HG03457 (cell line): ENCODE measurements at regions not wholly inside any gene's neighbourhood (a gene's known extent, or its start where the extent isn't known, plus 50 kb on each side); places are given as distances from the start of the nearest gene placed in this dataset.
"Not testable (repeated sequence)": the region's sequence is repeated elsewhere in the genome, so short reads cannot be mapped to it uniquely, and the experiment has no call there.

Source experiments
- ATAC-seq: cut with Tn5 transposase; IDR thresholded peaks from one replicate; pipeline ENCODE4 v1.9.1; 2021; ENCODE audit warnings: moderate number of reproducible peaks; ENCODE audit not compliant: unreplicated experiment

DNA sequence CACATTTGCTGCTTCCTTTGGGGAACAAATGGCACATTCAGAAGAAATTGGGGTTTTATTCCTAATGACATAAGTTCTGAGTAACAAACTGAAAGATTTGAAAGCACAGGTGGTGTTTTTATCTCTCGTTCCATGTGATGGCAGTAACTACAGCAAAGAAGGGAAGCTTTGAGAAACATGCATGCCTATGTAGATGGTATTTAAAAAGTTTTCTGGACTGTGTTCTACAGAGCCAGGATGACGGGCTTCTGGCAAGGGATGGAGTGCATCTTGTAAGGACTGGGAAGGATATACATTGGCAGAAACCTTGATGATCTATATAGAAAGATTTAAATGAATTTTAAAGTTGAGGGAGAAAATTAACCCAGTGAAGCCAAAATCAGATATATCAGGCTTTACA lies 362.2 kb upstream of the ROPN1 start:
- no peak for ATAC-seq

DNA sequence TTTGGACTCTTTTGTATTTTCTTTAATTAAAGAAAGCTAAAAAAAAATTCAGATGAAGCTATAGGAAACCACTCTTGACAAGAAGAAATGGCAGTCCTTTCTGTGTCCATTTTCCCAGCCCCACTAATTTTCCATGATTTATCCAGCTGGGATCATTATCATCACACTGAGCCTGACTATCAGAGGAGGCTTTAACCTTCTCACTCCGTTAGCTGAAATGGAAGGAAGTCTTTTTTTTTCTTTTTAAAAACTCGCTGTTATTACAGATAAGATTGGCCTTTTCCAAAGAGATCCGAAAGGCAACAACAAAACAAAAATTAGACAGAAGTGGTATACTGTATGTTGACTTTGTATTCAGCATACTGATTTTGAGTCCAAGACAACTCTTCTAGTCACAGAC lies 366.2 kb upstream of the ROPN1 start:
- no peak for ATAC-seq

DNA sequence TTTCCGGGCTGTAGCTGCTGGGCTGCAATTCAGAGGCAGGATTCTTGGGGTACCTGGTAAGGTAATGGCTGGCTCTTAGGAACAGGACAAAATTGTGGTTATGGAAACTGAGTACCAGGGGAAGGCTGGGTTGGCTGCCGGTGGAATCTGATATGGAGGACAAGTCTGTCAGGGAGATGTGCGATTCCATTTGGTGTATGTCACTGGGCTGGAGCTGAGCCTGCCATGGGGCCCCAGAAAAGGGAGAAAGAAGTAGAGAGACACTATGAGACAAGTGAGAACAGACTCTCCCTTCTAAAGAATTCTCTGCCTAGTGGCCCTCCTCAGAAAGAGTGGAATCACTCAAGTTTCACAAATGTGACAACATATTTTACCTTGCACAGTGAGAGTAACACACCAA lies 368.2 kb upstream of the ROPN1 start:
- ATAC-seq, result no peak

DNA sequence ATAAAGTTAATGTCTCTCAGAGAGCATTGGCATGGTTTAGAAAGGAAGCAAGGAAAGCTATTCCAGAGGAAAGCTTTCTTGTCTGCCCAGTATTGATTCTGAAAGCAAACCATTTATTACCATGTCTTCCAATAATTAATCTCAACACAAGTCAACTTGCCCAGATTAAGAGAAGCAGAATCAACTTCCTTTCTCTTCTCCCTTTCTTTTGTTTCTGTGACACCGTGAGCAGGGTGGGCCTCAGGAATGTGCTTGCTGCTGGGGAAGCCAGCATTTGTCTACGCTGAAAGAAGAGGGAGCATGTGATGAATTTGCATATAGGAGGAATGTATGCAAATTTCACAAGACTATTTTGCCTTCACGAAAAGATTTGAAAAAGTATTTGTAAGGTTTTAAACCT lies 368.6 kb upstream of the ROPN1 start:
- no peak for ATAC-seq

DNA sequence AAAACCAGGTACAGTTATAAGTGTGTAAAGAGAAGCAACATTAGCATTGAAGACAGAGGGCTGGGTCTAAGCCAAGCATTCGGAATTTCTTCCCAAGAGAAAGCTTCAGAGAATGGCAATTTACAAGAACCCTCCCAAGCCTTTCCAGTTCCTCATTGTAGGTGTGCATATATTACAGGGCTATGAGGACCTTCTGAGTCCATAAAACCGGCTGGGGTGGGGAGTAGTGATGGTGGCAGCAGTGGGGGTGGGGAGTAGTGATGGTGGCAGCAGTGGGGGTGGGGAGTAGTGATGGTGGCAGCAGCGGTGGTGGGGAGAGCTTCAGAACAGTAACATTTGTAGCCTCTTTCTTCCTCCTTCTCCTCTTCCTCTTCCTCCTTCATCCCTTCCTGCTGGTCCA lies 368.7 kb upstream of the UMPS start:
- ATAC-seq, result no peak

DNA sequence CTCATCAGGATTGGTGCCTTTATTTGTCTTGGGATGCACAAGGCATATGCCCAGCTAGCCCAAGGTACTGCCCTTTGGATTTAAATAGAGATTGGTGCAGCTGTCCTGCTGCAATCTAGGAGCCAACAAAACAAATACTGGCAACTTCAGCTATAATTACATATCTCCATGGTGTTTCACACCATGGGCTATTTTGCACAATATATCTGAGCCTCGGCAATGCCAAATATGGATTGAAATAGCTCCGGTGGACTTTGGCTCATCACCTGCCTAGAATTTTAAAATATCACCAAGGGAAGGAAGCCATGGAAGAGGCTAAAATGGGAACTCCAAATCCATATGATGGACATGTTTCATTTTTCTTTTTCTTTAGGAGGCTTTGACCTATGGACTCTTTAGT lies 367.8 kb upstream of the UMPS start:
- ATAC-seq, result no peak

DNA sequence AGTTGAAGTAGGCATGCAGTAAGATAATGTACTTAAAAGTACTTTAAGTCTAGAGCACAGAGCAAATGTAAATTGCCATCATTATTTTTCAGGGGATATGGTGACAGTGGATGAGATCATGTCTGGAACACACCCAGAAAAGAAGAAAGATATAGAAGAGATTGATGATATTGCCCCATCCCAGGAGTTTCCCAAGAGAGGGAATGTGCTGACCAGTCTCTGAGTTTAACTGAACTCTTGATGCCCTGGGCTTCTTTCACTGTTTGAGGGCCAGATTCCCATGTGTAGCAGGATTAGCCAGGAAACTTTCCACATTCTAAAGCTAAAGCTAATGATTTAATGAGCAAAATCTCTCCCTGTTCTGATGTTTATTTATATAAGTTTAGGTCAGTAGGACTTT lies 366.8 kb upstream of the UMPS start:
- no peak for ATAC-seq

DNA sequence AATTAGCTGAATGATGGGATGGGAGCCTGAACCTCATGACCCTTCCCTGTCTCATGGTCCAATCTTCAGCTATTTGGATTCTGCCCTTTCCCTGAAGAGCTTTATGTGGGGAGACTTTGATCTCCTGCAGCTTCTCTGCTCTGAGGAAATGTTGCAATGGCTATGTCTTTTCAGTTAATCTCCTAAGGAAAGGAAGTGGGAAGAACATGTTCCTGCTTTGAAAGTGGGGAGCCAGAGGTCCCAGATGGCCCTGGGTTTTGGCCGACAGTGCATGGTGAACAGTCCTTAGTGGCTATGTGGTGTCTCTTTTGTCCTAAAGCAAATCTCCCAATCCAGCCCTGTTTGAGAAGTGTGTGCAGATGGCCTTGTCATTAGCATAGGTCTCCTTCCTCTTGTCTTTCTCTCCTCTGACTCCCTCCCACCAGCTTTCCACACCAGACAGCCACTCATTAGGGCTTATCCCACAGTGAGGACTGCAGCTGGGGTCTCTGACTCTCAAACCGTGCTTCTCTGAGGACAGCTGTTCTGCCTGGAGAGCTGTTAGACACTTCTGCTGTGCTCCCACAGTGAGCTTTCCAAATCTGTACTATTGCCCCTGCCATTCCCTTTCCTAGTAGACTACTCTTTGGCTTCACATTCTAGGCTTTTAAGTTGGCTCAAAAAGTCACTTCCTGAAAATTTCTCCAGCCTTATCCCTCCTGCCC lies 365.8 kb upstream of the UMPS start:
- ATAC-seq, result no peak

DNA sequence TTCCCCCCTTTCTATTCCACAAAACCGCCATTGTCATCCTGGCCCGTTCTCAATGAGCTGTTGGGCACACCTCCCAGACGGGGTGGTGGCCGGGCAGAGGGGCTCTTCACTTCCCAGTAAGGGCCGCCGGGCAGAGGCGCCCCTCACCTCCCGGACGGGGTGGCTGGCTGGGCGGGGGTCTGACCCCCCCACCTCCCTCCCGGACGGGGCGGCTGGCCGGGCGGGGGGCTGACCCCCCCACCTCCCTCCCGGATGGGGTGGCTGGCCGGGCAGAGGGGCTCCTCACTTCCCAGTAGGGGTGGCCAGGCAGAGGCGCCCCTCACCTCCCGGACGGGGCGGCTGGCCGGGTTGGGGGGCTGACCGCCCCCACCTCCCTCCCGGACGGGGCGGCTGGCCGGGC lies 363.6 kb upstream of the UMPS start:
- not testable (repeated sequence) for ATAC-seq

DNA sequence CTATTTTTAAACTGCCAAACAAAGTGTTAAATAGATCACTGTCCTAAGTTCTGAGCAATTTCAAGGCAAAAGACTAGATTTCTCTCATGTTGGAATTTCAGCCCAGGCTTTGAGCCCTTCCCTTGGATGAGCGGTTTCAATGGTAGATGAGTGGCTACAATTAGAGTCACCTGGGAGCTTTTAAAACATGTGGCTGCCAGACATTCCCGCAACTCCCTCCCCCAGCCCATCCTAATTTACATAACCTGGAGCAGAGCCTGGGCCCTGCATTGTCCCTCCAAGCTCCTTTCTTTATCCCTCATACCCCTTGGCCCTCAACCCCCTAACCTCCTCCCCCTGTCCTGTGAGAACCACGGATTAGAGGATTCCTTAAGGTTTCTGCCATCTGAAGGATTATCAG lies 357.5 kb upstream of the UMPS start:
- no peak for ATAC-seq

DNA sequence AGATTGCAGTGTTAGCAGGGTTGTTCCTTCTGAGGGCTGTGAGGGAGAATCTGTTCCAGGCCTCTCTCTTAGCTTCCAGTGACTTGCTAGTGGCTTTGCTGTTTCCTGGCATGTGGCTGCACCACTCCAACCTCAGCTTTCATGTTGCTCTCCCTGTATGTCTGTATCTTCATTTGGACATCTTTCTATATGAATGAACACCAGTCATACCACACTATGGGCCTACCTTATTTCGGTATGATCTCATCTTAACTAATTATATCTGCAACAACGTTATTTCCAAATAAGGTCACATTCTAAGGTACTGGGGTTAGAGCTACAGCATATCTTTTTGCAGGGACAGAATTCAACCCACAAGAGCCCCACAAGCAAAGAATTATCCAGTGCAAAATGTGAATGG lies 356.7 kb upstream of the UMPS start:
- ATAC-seq, result no peak

DNA sequence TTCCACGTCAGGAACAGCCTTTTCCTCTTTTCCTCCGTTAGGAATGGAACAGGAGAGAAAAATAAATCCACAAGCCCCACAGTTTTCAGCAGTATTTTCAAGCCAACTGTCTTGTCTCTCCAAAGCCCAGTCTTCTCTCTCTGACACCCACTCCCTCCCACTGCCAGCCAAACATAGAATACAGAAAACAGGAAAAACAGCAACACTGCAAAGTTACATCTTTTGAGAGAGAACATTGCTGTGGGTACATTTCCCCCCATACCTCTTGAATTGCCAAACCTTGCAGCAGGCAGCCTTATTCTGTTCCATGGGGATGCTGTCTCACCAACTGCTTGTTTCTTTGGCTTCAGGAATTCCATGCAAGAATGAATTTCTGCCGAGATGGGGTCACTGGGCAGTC lies 355.7 kb upstream of the UMPS start:
- ATAC-seq, result no peak

DNA sequence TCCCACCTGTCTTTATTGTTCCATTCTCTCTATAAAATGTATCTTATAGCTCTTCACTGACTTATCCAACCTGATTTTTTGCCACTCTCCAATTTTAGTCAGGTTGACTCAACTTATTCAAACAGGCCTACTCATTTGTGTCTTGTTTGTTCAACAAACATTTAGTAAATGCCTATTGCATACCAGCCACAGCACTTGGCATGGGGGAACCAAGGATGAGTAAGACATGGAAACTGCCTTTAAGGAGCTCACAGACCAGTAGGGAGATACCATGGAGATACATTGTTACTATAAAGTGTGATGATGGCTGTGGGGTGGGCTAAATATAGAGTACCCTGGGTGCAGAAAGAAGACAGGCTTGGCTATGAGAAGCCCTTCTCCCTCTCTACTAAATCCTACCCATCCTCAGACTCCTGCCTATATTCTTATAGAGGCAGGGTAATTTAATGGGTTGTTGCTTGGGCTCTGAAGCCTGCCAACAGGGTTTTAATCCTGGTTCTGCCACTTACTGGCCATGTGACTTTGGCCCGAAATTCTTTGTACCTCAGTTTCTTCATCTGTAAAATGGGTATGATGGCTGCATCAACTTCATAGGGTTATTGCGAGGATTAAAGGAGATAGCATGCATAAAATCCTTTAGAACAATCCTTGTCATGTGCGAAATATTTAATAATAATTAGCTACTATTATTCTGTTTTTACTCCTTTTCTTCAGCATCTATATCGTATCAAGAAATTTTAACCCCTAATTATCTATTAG lies 348.5 kb upstream of the UMPS start:
- ATAC-seq, result no peak

DNA sequence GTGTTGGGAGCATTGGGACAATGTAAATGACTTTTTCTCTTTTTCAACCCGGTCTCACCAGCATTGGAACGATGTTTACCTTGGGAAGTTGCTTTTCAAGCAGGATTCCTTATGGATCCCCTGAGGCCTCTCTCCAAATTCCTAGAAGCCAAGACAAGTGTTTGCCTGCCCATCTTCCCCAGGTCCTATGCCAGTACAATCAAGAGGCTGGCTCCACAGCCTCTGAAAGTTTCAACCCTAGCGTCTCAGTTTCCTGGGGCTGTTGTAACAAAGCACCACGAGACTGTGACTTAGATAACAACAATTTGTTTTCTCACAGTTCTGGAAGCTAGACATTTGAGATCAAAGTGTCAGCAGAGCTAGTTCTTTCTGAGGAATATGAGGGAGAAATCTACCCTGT lies 347.2 kb upstream of the UMPS start:
- no peak for ATAC-seq

DNA sequence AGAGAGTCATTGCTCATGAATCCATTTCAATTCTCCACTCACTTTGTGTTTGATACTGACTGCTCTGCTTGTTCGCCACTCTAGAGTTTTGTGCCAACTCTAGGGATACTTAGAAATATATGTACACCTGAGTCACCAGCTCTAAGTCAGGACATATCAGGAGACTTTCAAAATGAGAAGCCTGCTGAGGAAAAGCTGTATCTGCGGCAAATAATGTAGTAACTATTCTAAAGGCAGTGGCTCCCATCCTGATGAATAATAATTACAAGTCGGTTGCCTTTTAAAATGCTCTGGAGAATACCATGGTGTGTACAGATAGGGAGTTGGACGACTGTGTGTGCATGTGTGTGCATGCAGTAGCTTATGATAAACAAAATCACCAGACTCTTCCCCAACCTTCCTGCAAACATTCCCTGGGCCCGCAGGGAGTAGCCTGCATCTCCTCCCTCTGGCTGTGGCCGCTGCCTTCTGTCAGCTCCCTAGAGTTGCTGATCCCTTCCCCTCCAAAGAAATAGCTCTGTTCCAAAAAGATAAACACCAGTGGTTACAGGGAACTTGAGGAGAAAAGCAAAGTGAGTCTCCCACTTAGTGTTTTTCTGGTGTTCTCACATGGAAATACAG lies 346.3 kb upstream of the UMPS start:
- ATAC-seq, result no peak

DNA sequence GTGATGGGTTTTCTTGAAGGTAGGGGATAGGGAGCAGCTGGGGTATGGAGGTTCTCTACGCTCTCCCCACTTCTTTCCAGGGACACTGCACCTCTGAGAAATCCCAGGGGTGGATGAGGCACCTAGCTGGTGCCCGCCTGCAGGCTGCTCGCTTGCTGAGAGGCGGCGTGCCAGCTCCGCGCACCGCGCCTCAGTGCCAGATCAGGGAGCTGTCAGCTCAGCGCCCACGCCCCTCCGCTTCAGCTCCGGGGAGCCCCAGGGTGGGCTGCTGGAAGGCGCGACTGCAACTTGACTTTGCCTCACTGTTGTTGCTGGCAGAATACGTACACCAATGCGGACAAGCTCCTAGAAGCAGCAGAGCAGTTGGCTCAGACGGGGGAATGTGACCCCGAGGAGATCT lies 345.7 kb upstream of the UMPS start:
- ATAC-seq, result no peak

DNA sequence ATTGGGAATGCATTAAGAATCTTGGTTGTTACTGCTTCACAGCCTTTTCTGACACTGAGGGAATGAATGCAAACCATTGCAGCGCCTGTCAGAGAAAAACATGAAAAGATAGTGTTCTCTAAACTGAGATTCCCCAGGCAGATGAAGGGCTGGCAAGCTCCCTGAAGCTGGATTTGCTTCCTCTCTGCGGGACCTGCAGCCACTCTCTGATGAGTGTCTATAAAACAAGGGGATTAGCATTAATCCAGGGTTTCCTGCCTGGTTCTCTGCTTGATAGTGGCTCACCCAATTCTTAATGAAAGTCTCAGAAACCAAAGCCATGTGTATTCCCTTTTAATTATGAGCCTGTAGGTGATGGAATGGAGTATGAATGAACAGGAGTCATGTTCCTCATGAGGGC lies 344.3 kb upstream of the UMPS start:
- ATAC-seq, result no peak

DNA sequence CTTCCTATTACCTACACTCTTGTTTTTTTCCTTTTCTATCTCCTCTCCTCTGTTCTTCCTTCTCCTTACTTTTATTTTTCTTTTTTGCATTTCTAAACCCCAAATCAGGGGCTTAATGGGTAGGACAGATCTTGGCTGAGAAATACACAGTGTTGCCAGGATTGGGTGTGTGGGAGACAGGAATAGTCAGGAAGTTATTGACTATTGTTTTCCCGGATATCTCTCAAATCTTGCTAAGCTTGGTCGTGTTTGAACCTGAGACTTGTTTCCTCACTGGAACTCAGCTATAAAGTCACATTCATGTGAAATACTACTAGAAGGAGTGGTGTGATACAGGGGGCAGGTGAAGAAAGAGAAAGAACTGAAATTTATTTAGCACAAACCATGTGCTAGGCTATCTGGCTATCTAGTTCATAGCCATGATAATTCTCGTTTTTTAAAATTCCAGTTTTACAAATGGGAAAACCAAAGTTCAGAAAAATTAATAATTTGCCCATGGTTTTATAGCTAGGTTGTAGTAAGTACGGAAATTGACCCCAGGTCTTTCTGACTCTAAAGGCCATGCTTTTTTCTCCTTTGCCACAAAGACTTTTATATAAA lies 343.2 kb upstream of the UMPS start:
- no peak for ATAC-seq

DNA sequence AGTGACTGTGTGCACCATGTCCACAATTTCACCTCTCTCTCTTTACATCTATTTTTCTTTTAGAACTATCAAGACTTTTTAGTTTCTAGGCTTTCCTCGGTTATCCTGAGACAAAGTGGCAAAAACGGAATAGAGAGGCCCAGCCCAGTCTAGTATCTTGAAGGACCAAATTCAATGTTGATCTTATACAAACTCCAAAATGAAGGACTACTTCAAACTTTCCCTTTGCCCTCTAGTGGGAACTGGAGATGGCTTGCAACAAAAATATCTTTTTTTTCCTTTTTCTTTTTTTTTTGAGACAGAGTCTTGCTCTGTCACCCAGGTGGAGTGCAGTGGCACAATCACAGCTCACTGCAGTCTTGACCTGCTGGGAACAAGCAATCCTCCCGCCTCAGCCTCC lies 338.5 kb upstream of the UMPS start:
- ATAC-seq, result no peak

DNA sequence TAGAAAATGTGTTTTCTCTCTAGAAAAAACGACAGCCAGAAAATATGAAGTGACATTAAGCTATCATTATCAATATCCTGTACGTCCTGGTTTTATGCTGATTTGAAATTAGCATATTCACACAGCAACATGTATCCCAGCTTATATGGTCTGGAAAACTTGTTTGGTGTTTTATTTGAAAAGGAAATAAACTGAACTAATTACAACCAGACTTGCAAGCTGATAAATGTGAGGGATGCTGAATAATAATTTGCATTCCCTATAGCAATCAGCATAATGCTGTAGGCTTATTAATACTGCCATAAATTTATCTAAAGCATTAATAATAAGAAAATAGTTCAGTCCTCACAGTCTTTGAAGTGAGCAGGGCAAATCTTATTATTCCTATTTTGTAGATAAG lies 336.9 kb upstream of the UMPS start:
- ATAC-seq, result no peak

DNA sequence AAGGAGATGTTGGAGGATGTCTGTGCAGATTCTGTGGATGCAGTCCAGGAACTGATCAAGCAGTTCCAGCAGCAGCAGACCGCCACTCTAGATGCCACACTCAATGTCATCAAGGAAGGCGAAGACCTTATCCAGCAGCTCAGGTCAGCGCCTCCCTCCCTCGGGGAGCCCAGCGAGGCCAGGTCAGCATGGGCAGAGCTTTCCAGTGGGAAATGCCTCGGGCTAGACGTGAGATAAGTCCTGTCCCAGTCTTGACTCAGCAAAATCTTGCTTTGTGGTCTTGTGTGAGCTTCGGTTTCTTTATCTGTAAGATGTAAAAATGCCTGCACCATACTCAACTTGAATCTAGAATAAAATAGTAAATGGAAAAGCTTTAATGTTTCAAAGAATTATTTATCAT lies 335.1 kb upstream of the UMPS start:
- no peak for ATAC-seq
